ENCODE measurements at regions not wholly inside any gene's neighbourhood (a gene's known extent, or its start where the extent isn't known, plus 50 kb on each side); places are given as distances from the start of the nearest gene placed in this dataset.

DNA sequence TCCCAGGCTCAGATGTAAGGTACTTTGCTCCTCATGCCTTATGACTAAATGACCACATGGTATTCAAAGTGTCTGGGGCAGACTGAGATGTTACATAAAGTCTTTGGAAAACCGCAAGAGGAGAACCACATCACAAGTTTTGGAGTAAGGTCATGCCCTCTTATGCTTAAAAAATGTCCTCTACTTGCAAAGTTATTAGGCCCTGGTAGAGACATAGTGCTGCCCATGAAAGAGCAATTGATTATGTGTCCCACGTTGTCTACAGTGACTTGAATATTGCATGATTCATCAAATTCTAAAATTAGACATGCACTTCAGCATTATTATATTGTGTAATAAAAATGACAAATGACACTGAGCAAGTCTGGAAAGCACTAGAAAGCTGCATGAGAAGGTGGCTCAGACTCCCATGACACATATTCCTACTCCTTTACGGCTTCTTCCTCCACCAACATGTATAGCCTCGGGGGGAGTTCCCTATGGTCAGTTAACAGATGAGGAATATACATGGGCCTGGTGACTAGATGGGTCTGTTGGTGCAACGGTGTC is 602.6 kb upstream of the VRK2 start:
- DNase-seq: no peak
- Histone ChIP-seq H4K20me1 (ENCODE audit: insufficient read depth) (no peaks in the 10 kb centered on the region), H2AFZ (no peak overlapping the region), H3K9me2 (ENCODE audit: insufficient read depth) (no peaks in the 10 kb centered on the region), H3F3A (ENCODE audit: insufficient read depth, low read depth) (no peaks in the 10 kb centered on the region), H3K79me2 (ENCODE audit: low read depth) (no peaks in the 10 kb centered on the region), H3K4me1 (replicated peaks; ENCODE audit: insufficient read depth) (no peaks in the 10 kb centered on the region), H3K27ac (no peak overlapping the region), H3K4me3 (no peak overlapping the region), H3K9me3 (ENCODE audit: insufficient read depth, low read depth) (no peaks in the 10 kb centered on the region), H3K36me3 (ENCODE audit: low read depth) (no peaks in the 10 kb centered on the region), H3K27me3 (ENCODE audit: insufficient read depth, low read depth) (no peaks in the 10 kb centered on the region), H3K4me2 (no peak overlapping the region)
- no peak for TF ChIP-seq EZH2 (IDR thresholded peaks at IDR 0.05; ENCODE audit: low read depth)
- TF ChIP-seq, protein P1, sequence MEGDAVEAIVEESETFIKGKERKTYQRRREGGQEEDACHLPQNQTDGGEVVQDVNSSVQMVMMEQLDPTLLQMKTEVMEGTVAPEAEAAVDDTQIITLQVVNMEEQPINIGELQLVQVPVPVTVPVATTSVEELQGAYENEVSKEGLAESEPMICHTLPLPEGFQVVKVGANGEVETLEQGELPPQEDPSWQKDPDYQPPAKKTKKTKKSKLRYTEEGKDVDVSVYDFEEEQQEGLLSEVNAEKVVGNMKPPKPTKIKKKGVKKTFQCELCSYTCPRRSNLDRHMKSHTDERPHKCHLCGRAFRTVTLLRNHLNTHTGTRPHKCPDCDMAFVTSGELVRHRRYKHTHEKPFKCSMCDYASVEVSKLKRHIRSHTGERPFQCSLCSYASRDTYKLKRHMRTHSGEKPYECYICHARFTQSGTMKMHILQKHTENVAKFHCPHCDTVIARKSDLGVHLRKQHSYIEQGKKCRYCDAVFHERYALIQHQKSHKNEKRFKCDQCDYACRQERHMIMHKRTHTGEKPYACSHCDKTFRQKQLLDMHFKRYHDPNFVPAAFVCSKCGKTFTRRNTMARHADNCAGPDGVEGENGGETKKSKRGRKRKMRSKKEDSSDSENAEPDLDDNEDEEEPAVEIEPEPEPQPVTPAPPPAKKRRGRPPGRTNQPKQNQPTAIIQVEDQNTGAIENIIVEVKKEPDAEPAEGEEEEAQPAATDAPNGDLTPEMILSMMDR (conservative IDR thresholded peaks at IDR 0.05): no peak
- ChIA-PET CTCF (no interaction called here), POLR2A (ENCODE audit: unreplicated experiment) (no interaction called here)
- BruUV-seq (replicated peaks): no TSS peak
- intact Hi-C loops (cut with micrococcal nuclease; ENCODE audit: unreplicated experiment): no loop called here

DNA sequence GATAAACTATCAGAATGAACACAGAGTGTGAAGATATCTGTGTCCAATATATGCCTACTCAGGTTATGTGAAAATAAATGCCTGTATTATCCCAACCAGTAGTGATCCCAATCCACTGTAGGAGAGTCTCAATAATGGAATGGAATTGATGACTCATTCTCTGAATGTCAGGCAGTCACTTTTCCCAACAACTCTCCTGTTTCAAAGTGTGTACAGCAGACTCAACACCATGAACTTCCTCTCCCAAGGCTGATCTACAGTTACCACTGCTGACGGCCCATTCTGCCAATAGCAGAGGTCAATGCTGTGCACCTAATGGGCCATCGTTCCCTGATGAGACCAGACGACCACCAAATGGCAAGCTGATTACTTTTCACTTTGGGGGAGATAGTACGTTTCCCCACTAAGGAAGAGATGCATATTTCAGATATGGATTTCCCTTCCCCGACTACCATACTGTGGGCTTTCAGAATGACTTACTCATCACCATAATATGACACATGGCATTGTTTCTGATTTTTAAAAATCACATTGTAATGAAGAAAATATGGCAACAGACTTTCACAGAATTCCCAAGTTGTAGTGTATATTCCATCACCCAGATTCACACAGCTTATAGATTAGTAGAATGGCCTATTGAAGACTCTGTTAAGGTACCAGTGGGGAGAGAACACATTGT is 601.7 kb upstream of the VRK2 start:
- H3K27me3 ChIP-seq (ENCODE audit: insufficient read depth, low read depth): no peaks in the 10 kb centered on the region
- no peaks in the 10 kb centered on the region for H3K79me2 ChIP-seq (ENCODE audit: low read depth)
- POLR2A ChIA-PET (ENCODE audit: unreplicated experiment): no interaction called here
- no peak for DNase-seq
- H4K20me1 ChIP-seq (ENCODE audit: insufficient read depth): no peaks in the 10 kb centered on the region
- H3K4me2 ChIP-seq: no peak overlapping the region
- no peaks in the 10 kb centered on the region for H3K36me3 ChIP-seq (ENCODE audit: low read depth)
- no peak overlapping the region for H2AFZ ChIP-seq
- no peak overlapping the region for H3K27ac ChIP-seq
- CTCF ChIA-PET: interaction anchor here (0.5 kb wide), 1 partner anchor 1263 kb away, joined by 8 read pairs; no protein-coding TSS in a partner anchor
- intact Hi-C loops (cut with micrococcal nuclease; ENCODE audit: unreplicated experiment): no loop called here
- TF ChIP-seq, protein P1 (conservative IDR thresholded peaks at IDR 0.05): no peak
- TF ChIP-seq EZH2 (IDR thresholded peaks at IDR 0.05; ENCODE audit: low read depth): no peak
- no peak overlapping the region for H3K4me3 ChIP-seq
- no peaks in the 10 kb centered on the region for H3F3A ChIP-seq (ENCODE audit: insufficient read depth, low read depth)
- BruUV-seq (replicated peaks): no TSS peak
- no peaks in the 10 kb centered on the region for H3K9me2 ChIP-seq (ENCODE audit: insufficient read depth)
- H3K4me1 ChIP-seq (replicated peaks; ENCODE audit: insufficient read depth): no peaks in the 10 kb centered on the region
- H3K9me3 ChIP-seq (ENCODE audit: insufficient read depth, low read depth): no peaks in the 10 kb centered on the region

DNA sequence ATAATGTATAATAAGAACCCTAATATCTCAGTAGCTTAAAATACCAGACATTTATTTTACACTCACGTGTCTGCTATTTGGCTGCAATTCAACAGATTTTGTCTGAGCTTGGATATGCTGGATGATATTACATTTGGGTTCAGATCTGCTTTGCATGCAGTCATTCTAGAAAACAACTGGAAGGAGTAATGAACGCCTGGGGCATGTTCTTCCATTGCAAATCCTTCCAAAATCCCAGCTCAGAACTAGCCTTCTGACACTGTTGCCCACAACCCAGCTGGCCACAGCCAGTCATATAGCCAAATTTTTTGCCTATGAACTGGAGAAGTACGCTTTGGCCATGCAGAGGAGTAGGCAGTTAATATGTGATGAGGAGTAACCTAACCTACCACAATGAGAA is 597.8 kb upstream of the VRK2 start:
- H3K4me2 ChIP-seq: no peak overlapping the region
- H3K9me3 ChIP-seq (ENCODE audit: insufficient read depth, low read depth): no peaks in the 10 kb centered on the region
- no peaks in the 10 kb centered on the region for H3F3A ChIP-seq (ENCODE audit: insufficient read depth, low read depth)
- no peaks in the 10 kb centered on the region for H3K79me2 ChIP-seq (ENCODE audit: low read depth)
- no peaks in the 10 kb centered on the region for H3K9me2 ChIP-seq (ENCODE audit: insufficient read depth)
- no peak overlapping the region for H2AFZ ChIP-seq
- TF ChIP-seq, protein P1 (conservative IDR thresholded peaks at IDR 0.05): no peak
- TF ChIP-seq EZH2 (IDR thresholded peaks at IDR 0.05; ENCODE audit: low read depth): no peak
- H3K27ac ChIP-seq: no peak overlapping the region
- BruUV-seq (replicated peaks): no TSS peak
- ChIA-PET POLR2A (ENCODE audit: unreplicated experiment) (no interaction called here), CTCF (no interaction called here)
- no peaks in the 10 kb centered on the region for H3K36me3 ChIP-seq (ENCODE audit: low read depth)
- H3K4me3 ChIP-seq: no peak overlapping the region
- intact Hi-C loops (cut with micrococcal nuclease; ENCODE audit: unreplicated experiment): no loop called here
- no peaks in the 10 kb centered on the region for H3K4me1 ChIP-seq (replicated peaks; ENCODE audit: insufficient read depth)
- H3K27me3 ChIP-seq (ENCODE audit: insufficient read depth, low read depth): no peaks in the 10 kb centered on the region
- no peaks in the 10 kb centered on the region for H4K20me1 ChIP-seq (ENCODE audit: insufficient read depth)
- no peak for DNase-seq

All from PC-9 (cell line).